Glomerular visceral epithelial cell (primary cell): ENCODE measurements at regions not wholly inside any gene's neighbourhood (a gene's known extent, or its start where the extent isn't known, plus 50 kb on each side); places are given as distances from the start of the nearest gene placed in this dataset.

ENCODE experiments used
- DNase-seq: peaks from one replicate; pipeline ENCODE4 v3.0.0-alpha.2; 2016; ENCODE audit errors: extremely low spot score

DNA sequence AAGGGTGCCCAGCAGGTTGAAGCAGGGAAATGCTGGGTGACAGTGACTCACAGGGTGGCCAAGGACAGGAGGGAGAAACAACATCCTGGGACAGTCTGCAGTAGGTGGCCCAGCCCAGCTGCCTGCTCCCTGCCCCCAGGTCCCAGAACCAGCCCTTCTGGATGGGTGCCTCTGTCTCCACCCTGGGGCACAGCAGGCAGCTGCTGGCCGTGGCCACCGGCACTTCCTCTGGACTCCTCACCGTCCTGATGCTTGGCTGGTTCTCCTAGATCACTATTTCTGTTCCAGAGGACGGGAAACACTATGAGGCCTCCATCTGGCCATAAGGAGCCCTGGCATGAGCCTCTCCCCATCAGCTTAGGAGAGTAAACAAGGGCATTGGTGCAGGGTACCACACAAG lies 258.9 kb downstream of the XXYLT1 start:
- DNase-seq = no peak

DNA sequence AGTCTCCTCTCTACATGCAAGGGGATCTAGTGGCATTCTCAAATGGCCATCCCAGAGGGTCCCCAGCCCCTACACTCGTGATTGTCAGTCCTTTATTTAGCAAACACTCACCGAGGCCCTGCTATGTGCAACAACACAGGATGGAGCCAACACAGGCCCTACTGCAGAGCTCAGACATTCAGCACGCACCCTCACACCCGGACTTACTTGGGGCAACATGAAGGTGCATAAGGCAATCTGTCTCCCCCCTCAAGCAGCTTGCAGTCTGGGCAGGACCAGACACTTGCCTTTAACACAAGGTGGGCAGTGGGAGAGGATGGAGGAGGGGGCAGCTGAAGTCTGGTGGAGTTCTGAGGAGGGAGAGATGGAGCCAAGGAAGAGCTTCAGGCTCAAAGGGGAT lies 258.4 kb downstream of the XXYLT1 start:
- no peak for DNase-seq

DNA sequence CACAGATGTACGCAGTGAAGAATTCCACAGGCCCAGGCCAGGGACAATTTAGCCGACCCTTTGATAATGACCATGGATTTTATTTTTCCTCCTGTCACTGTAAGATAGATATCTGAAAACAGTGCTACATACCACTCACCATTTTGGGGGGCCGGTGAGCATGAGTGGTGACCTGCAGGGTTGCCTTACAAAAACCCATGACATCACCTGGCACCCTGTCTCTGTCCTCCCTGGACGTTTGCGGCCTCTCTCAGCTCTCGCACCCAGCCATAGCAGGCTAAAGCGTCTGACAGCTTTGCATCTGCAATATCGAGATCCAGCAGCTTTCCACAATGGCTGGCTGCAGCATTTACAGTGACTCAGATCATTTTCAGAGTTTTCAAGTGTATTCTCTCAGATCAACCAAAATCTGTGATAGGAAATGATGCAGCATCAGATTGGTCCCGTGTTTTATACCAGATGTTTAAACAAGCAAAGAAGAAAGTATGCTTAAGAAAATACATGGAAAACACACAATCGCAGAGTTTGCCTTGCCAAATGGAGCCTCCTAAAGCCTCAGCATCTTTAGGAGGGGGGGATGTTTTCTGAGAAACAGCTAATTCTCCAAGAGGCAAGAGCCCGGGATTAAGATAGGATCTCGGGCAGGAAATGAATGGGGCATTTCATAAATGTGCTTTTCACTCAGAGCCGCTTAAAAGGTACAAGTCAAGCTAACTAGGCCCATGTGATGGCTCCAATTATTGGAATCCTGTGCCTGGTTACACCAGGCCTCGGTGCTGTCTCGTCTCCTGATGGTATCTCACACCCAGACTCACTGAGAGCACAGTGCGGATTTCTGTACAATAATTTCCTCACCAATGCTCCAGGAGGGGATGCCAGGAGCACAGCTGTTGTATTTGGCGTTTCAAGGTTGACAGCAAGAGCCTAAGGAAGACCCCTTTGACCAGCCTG lies 257.3 kb downstream of the XXYLT1 start:
- no peak for DNase-seq

DNA sequence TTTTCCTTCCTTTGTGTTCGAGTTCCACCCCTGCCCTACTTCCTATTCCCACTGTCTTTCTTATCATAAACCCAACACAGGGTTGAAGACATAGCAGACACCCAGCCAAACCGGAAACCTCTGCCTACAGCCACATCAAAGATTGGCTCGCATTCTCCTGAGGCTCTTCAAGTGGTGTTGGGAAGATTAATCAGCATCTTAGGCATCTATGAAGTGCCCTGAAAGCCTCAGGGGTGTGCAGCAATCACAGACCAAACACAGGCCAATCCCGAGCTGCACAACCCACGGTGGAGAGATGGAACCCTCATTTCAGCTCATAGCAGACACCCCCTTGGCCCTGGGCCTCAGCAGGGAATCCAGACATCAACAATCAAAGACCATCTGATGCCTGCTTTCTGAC lies 255.9 kb downstream of the XXYLT1 start:
- DNase-seq = no peak

DNA sequence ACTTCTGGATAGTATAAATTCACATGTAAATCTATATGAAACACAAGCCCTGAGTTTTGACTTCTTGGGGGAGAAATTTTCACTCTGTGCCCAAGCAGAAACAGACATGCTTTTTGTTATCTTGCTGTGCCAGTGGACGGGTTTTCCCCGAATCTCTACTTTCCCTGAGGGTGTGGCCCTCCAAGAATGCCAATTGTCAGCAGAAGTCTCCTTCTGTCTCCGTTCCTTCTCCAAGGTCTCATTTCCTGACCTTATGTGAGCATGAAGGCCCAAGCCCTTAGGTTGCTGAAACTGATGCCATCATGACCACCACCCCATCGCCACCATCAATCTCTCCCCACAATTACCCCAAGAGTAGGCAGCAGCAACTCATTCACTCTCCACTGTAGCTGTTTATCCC lies 253.8 kb downstream of the XXYLT1 start:
- DNase-seq = no peak
